Lung (tissue), 11 donors: ENCODE measurements at regions not wholly inside any gene's neighbourhood (a gene's known extent, or its start where the extent isn't known, plus 50 kb on each side); places are given as distances from the start of the nearest gene placed in this dataset.

Experiments used
- ATAC-seq: fragments of 200-7000 bp; cut with Tn5 transposase; one replicate; pipeline ENCODE4 v1.9.1; 2020; ENCODE audit warnings: moderate number of reproducible peaks; ENCODE audit not compliant: insufficient read depth, low FRiP score
- DNase-seq, 3 donors: peaks; one replicate each; pipeline ENCODE4 v3.0.0-alpha.2; 2013 to 2017
- H3K27ac ChIP-seq, 2 donors: one replicate each; pipeline ENCODE4 v1.5.1; 2013; ENCODE audit warnings: mild to moderate bottlenecking in 2 of 2, moderate library complexity in 2 of 2, control low read depth in 1 of 2, inconsistent platforms in 1 of 2, low read depth in 1 of 2, low read length in 1 of 2
- H3K27me3 ChIP-seq, 3 donors: one replicate each; pipeline ENCODE4 v1.5.1; 2013; ENCODE audit warnings: low read length in 2 of 3; ENCODE audit not compliant: control insufficient read depth in 3 of 3, insufficient read depth in 3 of 3
- H3K36me3 ChIP-seq, 4 donors: one replicate each; pipeline ENCODE4 v1.5.1; 2013; ENCODE audit warnings: low read length in 4 of 4, mild to moderate bottlenecking in 1 of 4, moderate library complexity in 1 of 4; ENCODE audit not compliant: control insufficient read depth in 4 of 4, insufficient read depth in 4 of 4
- H3K4me1 ChIP-seq, 5 donors: one replicate each; pipeline ENCODE4 v1.5.1; 2013; ENCODE audit warnings: low read length in 5 of 5, mild to moderate bottlenecking in 2 of 5, moderate library complexity in 1 of 5; ENCODE audit not compliant: control insufficient read depth in 5 of 5, insufficient read depth in 5 of 5
- H3K4me3 ChIP-seq: one replicate; pipeline ENCODE4 v1.5.1; 2013; ENCODE audit warnings: mild to moderate bottlenecking, control low read depth, moderate library complexity
- H3K9ac ChIP-seq, 2 donors: one replicate each; pipeline ENCODE4 v1.5.1; 2013; ENCODE audit warnings: low read length in 2 of 2, control low read depth in 1 of 2; ENCODE audit not compliant: insufficient read depth in 1 of 2
- H3K9me3 ChIP-seq, 4 donors: one replicate each; pipeline ENCODE4 v1.5.1; 2013; ENCODE audit warnings: low read length in 3 of 4, mild to moderate bottlenecking in 1 of 4, moderate library complexity in 1 of 4; ENCODE audit not compliant: control insufficient read depth in 4 of 4, insufficient read depth in 3 of 4
- WGBS, 2 donors: extraction: QIAGEN DNeasy Blood & Tissue Kit; methylation state at CpG; one replicate each; pipeline ENCODE4 v1.1.7; 2013; 5-methylcytosine and 5-hydroxymethylcytosine counted together
- TF ChIP-seq, protein P1 (sequence below): IDR thresholded peaks from 2 replicates; pipeline ENCODE4 v1.5.1; 2012; ENCODE audit warnings: mild to moderate bottlenecking; ENCODE audit errors: control extremely low read depth, extremely low read depth
- donor health status: control.
- donor health status: control.
- donor health status: Bipolar disorder and iron deficiency.
- donor health status: healthy.
- donor health status: DM: yes; HTN: yes; CAD: no.

DNA sequence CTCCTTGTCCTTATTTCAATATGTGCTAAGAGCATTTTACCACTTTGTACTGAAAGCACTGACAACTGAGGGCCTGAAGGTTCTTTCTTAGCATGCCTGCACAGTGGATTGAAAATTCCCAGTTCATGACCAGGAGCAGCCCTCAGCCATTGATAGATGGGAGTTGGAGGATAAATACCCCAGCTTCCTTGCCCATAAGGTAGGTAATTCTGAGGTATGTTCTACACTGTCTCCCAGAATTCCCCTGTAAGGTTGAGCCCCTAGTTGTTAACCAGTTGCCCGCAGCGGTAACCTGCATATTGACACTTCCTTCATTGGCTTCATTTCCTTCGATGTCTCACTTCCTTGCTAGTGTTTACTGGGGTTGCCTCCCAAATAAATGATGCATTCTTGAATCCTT, 162.0 kb downstream of the CDC5L start:
- Histone ChIP-seq H3K27me3 (no peaks in the 10 kb centered on the region), H3K9me3 (peaks cover 0 to 5% (median 0%) of the 10 kb centered on the region in 4 donors), H3K4me3 (no peak overlapping the region), H3K9ac (no peak overlapping the region), H3K27ac (no peak overlapping the region), H3K4me1 (no peaks in the 10 kb centered on the region), H3K36me3 (no peaks in the 10 kb centered on the region)
- ATAC-seq (no peak), DNase-seq (no peak)
- TF ChIP-seq, protein P1, sequence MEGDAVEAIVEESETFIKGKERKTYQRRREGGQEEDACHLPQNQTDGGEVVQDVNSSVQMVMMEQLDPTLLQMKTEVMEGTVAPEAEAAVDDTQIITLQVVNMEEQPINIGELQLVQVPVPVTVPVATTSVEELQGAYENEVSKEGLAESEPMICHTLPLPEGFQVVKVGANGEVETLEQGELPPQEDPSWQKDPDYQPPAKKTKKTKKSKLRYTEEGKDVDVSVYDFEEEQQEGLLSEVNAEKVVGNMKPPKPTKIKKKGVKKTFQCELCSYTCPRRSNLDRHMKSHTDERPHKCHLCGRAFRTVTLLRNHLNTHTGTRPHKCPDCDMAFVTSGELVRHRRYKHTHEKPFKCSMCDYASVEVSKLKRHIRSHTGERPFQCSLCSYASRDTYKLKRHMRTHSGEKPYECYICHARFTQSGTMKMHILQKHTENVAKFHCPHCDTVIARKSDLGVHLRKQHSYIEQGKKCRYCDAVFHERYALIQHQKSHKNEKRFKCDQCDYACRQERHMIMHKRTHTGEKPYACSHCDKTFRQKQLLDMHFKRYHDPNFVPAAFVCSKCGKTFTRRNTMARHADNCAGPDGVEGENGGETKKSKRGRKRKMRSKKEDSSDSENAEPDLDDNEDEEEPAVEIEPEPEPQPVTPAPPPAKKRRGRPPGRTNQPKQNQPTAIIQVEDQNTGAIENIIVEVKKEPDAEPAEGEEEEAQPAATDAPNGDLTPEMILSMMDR = no peak
- 73 to 94% methylated on average over 3 of the region's 3 CpGs for WGBS, 2 donors

DNA sequence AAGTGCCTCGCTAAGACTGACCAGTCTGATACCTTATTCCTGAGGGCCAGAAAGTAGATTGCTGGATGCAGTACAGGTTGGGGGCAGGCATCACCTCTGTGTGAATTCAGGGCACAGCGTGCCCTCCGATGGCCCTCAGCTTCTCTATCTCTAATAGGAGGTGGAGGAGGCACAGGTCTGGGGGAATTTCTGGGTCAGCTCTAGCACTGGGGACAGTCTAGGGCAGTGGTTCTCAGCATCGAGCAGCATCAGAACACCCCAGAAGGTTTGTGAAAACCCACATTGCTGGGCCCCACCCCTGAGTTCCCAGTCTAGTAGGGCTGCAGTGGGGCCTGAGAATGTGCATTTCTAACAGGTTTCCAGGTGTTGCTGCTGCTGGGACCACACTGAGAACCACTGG, 166.7 kb downstream of the CDC5L start:
- Histone ChIP-seq H3K36me3 (no peaks in the 10 kb centered on the region), H3K27me3 (no peaks in the 10 kb centered on the region), H3K9me3 (peaks cover 0 to 3% (median 0%) of the 10 kb centered on the region in 4 donors), H3K27ac (no peak overlapping the region), H3K9ac (no peak overlapping the region), H3K4me1 (peaks cover 0 to 3% (median 0%) of the 10 kb centered on the region in 5 donors), H3K4me3 (no peak overlapping the region)
- WGBS, 2 donors = 86 to 92% methylated on average over 4 of the region's 4 CpGs
- ATAC-seq (no peak), DNase-seq (no peak)
- TF ChIP-seq, protein P1 = no peak

DNA sequence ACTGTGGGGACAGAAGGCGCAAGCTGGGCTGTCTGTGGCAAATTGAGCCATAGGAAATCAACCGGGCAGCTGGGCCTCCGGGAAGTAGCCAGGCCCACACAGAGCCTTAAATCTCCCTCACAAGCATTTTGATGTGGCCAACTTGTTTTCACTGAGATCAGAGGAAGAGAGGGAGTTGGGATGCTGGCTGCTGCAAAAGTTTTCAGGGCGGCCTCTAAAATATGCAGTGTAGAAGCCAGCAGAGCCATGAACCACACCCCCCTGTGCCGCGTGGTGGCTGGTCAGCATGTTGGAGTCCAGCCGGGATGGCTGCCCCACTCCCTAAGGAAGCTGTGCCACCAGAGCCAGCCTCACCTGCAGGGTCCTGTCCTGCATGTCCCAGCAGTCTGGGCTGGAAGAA, 167.4 kb downstream of the CDC5L start:
- TF ChIP-seq, protein P1 = no peak
- H3K9ac ChIP-seq = no peak overlapping the region
- ATAC-seq (no peak), DNase-seq (no peak)
- no peak overlapping the region for H3K4me3 ChIP-seq
- peaks cover 0 to 6% (median 0%) of the 10 kb centered on the region in 5 donors for H3K4me1 ChIP-seq
- no peaks in the 10 kb centered on the region for H3K36me3 ChIP-seq
- H3K27ac ChIP-seq = no peak overlapping the region
- 85 to 88% methylated on average over 7 of the region's 7 CpGs for WGBS, 2 donors
- no peaks in the 10 kb centered on the region for H3K27me3 ChIP-seq
- no peaks in the 10 kb centered on the region for H3K9me3 ChIP-seq

DNA sequence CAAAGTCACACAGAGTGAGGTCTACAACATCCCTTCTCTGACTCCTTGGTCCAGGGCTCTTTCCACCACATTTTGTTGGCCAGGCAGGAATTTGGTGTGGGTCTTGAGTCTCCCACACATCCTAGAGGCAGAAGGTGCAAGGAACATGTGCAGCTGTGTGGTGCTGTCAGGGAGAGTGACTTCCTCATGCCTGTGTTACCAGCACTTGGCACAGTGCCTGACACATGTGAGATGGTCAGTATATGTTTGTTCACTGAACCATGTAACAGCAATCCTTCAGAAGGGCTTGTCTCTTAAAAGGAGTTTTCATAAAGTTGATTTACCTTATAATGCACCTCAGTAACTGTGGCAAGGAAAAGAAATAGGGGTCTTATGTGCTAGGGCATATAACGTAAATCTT, 168.5 kb downstream of the CDC5L start:
- no peak for ATAC-seq
- DNase-seq = no peak

More for the DNA sequence above, 168.5 kb downstream of the CDC5L start:
- Histone ChIP-seq H3K27me3 (no peaks in the 10 kb centered on the region), H3K27ac (no peak overlapping the region), H3K4me3 (no peak overlapping the region), H3K9me3 (no peaks in the 10 kb centered on the region), H3K36me3 (no peaks in the 10 kb centered on the region), H3K9ac (no peak overlapping the region), H3K4me1 (peaks cover 0 to 10% (median 0%) of the 10 kb centered on the region in 5 donors)
- TF ChIP-seq, protein P1 = no peak
- WGBS, 2 donors = 0 to 42% methylated on average over 1 of the region's 1 CpG
